Tongue (tissue), 1 donor: ENCODE measurements at regions not wholly inside any gene's neighbourhood (a gene's known extent, or its start where the extent isn't known, plus 50 kb on each side); places are given as distances from the start of the nearest gene placed in this dataset.
"Not testable (repeated sequence)": the region's sequence is repeated elsewhere in the genome, so short reads cannot be mapped to it uniquely, and the experiment has no call there.

ENCODE experiments used
- DNase-seq: peaks from one replicate; pipeline ENCODE4 v3.0.0-alpha.2; 2015

- not testable (repeated sequence) for DNase-seq
These were observed 183.3 kb upstream of the SSTR4 start for GRCh38 chr20:22851679-22852346.

DNA sequence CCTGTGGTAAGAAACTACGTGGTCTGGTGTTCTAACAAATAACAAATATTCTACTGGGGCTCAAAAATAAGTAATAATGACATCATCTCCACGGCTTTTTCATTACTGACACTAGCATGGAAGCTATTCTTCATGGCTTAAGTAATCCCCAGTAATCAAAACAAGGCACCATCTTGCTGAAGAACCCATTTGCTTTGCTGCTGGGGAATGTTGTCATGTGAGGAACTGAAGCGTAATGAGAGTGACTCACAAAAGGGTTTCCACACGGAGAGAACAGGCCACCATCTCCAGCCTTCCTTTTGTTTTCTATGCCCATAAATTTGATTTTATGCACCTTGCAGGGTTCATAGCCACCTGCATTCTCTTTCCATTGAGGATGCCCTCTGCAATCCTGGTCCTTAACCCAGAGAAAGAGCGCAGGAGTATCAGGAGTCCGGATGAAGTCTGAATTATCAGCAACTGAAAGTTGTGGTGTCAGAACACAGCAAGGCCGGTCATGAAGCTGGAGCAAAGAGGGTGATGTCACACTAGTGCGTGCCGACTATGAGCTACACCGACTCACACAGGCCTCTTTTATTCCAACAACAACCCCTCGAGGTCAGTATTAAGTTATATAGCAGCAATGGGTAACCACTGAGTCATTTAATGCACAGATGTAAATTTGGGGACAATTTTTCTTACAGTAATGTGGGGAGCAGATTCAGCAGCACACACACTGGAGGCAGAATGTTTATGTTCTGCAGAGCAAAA, 173.7 kb upstream of the SSTR4 start:
- no peak for DNase-seq

GRCh38 chr20:22861990-22862389, 173.1 kb upstream of the SSTR4 start:
- DNase-seq, result no peak

DNA sequence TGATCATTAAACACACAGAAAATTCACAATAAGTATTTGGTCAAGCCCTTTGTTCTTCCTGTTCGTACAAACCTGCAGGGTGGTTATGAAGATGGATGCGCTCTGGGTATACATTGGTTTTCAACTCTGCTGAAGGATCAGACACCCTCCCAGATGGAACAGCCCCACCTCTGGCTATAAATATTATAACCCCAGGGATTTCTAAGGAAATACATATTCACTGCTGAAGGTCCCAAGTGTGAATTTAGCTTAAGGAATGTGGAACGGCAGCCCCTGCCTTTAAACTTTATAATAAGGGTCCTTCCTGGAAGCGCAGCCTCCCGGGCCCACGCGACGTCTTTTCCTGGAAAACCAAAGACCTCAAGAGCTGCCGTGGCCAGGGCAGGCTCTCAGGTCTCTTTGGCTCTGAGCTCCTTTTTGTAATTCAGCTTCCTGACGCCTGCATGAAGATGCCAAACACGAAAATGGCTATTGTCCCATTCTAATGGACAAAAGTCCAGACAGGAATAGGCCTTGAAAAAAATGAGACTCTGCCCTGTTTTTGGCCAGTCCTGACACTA, 172.4 kb upstream of the SSTR4 start:
- no peak for DNase-seq

- DNase-seq, result peak; percentile 72
These were observed 171.3 kb upstream of the SSTR4 start for GRCh38 chr20:22863826-22864225.

DNA sequence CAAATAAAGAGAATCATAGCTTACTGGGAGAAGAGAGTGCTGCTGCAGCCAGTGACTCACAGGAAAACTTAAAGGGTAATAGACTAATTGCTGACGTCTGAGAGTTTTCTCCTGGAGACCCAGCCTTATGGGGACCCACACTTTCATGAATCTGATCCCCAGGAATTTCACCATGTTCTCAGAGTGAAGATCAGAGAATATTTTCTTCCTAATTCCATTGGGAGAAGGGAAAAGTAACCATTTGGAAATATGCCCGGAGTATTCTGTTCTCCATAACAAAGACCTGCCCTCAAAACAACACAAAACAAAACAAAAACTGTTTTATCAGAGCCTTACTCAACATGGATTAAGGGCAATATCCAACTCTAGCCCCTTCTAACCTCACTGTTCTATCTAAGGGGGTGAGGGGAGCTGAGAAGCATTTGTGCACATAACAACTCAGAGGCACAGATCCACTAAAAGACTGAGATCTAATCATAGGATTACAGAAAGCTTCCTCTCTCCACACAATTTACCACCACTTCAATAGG, 168.2 kb upstream of the SSTR4 start:
- DNase-seq, result peak; percentile 21

DNA sequence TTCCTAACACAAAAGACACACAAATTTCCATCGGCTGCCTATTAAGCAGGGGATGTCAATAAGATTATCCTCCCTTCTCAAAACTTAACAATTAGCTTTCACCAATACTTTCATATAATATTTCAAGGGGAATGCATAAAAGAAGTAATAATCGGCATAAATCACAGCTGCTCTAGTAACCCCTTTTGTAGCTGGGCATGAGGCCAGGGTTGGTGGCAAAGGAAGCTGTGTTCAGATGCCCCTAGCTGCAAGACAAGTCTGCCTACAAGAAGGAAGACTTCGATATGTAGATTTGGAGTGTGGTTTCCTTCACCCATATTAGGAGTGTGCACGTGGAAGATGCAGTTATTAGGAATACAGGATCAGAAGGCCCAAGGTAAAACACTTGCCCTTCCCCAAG, 156.9 kb upstream of the SSTR4 start:
- DNase-seq, result peak; percentile 54

GRCh38 chr20:22880277-22880676, 154.8 kb upstream of the SSTR4 start:
- no peak for DNase-seq

DNA sequence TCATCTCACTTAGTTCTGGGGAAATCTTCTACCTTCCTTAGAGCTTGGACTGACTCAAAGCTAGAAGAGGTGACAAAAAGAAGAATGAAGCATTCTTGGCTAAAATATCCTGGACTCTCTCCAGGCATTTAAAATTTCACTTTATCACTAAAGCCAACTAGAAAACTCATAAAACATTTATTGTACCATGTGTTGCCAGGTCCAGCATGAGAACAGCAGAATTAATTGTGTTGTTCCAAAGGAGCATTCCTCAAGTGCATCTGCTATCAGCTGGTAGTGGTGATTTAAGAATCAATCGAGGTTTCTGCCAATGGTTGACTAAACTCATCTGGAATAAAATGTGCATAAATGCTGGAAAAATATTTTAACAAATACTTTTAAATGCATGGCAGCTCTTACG, 147.3 kb upstream of the SSTR4 start:
- no peak for DNase-seq

GRCh38 chr20:22890594-22891300, 144.4 kb upstream of the SSTR4 start:
- peak; percentile 24 for DNase-seq

DNA sequence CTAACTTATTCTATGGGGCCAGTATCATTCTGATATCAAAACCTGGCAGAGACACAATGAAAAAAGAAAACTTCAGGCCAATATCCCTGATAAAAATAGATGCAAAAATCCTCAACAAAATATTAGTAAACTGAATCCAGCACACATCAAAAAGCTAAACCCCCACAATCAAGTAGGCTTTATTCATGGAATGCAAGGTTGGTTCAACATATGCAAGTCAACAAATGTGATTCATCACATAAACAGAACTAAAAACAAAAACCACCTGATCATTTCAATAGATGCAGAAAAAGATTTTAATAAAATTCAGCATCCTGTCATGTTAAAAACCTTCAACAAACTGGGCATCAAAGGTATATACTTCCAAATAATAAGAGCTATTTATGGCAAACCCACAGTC, 133.9 kb upstream of the SSTR4 start:
- no peak for DNase-seq

DNA sequence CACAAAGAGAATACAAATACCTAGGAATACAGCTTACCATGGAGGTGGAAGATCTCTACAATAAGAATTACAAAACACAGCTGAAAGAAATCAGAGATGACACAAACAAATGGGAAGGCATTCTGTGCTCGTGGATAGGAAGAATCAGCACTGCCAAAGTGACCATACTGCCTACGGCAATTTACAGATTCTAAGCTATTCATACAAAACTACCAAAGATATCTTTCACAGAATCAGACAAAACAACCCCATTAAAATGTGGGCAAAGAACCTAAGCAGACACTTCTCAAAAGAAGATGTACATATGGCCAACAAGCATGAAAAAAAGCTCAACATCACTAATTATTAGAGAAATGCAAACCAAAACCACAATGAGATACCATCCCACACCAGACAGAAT, 133.2 kb upstream of the SSTR4 start:
- DNase-seq, result no peak

GRCh38 chr20:22904386-22904785, 130.7 kb upstream of the SSTR4 start:
- DNase-seq, result no peak

- no peak for DNase-seq
These were observed 130.2 kb upstream of the SSTR4 start for GRCh38 chr20:22904905-22905304.

GRCh38 chr20:22905658-22906057, 129.5 kb upstream of the SSTR4 start:
- peak; percentile 84 for DNase-seq

DNA sequence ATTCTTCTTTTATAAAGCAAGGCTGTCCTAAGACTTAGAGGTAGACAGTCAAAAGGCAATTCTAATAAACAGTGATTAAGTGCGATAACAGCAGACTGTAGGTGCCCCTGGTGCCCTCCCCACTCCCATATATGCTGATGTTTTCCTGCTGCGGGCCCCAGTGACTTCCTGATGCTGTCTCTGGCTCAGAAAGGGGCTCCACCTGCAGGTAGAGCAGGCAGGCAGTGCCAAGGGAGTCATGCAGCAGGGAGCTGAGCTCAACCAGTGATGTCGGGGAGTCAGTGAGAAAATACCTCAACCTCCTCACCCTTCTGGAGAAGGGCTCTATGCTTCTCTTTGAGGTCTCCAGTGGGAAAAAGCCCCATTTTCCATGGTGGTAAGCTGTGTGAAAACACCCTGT, 126.7 kb upstream of the SSTR4 start:
- DNase-seq, result no peak

- DNase-seq, result no peak
These were observed 126.2 kb upstream of the SSTR4 start for GRCh38 chr20:22908944-22909343.

GRCh38 chr20:22909436-22909835, 125.7 kb upstream of the SSTR4 start:
- DNase-seq, result no peak

DNA sequence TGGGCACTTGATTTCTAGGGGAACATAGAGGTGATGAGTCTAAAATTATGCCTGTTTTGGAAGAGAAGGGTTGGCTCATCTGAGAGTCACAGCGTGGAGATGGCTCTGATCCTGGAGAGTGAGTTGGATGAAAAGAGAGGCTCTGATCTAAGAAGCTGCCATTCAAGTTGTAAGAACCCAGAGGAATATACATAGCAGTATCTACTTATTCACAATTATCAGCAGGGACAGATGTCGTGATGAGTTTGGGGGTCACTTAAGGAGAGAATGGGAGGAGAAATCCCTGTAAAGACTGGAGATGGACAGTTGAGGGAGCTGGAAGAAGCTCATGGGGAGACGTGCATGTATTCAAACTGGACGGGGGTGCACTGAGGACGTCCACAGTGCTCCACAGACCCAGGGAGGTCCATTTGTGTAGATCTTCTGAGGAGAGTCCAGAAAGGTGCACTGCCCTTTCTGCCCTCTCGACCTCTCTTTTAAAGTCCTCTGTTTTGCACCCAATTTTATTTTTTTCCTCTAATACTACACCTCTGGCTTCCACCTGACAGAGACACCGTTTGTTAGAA, 124.7 kb upstream of the SSTR4 start:
- DNase-seq, result no peak

DNA sequence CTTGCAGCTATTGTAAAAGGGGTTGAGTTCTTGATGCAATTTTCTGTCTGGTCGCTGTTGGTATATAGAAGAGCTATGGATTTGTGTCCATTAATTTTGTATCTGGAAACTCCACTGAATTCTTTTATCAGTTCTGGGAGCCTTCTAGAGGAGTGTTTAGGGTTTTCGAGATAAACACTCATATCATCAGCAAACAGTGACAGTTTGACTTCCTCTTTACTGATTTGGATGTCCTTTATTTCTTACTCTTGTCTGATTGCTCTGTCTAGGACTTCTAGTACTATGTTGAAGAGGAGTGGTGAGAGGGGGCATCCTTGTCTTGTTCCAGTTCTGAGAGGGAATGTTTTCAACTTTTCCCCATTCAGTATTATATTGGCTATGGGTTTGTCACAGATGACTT, 120.8 kb upstream of the SSTR4 start:
- no peak for DNase-seq

DNA sequence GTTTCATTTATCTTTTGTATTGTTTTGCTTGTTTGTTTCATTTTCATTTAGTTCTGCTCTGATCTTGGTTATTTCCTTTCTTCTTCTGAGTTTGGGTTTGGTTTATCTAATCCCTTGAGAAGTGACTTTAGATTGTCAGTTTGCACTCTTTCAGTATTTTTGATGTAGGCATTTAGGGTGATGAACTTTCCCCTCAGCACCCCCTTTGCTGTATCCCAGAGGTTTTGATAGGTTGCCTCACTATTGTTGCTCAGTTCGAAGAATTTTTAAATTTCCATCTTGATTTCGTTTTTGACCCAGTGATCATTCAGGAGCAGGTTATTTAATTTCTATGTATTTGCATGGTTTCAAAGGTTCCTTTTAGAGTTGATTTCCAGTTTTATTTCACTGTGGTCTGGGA, 119.6 kb upstream of the SSTR4 start:
- DNase-seq, result no peak

DNA sequence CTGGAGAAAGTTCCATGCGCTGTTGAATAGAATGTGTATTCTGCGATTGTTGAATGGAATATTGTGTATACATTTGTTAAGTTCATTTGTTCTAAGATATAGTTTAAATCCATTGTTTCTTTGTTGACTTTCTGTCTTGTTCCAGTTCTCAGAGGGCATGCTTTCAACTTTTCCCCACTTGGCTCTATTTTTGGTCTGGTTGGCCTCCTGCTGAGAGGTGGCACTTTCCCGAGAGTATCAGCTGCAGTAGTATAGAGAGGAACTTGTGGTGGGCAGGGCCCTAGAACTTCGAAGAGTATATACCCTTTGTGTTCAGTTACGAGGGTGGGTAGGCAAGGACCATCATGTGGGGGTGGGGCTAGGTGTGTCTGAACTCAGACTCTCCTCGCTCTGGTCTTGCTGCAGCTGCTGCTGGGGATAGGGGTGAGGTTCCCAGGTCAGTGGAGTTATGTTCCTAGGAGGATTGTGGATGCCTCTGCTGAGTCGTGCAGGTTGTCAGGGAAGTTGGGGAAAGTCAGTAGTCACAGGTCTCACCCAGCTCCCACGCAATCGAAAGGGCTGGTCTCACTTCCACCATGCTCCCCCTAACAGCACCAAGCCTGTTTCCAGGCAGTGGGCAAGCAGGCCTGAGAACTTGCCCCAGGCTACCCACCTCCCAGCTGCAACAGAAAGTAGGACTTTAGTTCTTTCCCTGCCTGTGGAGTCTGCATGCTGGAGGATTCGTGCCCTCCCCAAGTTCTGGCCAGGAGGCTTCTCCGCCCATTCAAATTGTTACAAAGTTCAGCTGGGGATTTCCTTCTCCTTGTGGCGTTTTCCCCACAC, 118.9 kb upstream of the SSTR4 start:
- no peak for DNase-seq
